HepG2 (cell line): ENCODE measurements at regions not wholly inside any gene's neighbourhood (a gene's known extent, or its start where the extent isn't known, plus 50 kb on each side); places are given as distances from the start of the nearest gene placed in this dataset.

ENCODE experiments used
- EP300 ChIP-seq, 3 experiments: sonication (generic) in 1 of 3; formaldehyde crosslinking in 1 of 3; IDR thresholded peaks; 2 replicates each; pipeline versions ENCODE4 v1.5.1 to v1.6.1; 2011 to 2020; ENCODE audit warnings: low read depth in 2 of 3, low read length in 2 of 3, borderline replicate concordance in 1 of 3, improper control_type of control experiment in 1 of 3, mild to moderate bottlenecking in 1 of 3, missing genetic modification reagents in 1 of 3, moderate library complexity in 1 of 3
- STAT6 ChIP-seq: sonication (generic); formaldehyde crosslinking; IDR thresholded peaks from 2 replicates; pipeline ENCODE4 v1.4.0; 2020; ENCODE audit warnings: missing genetic modification reagents, mild to moderate bottlenecking, borderline replicate concordance
- ZNF34 ChIP-seq: sonication (generic); formaldehyde crosslinking; IDR thresholded peaks from 2 replicates; pipeline ENCODE4 v1.4.0; 2020; ENCODE audit warnings: mild to moderate bottlenecking, missing genetic modification reagents, borderline replicate concordance

- TF ChIP-seq STAT6 (CRISPR knock-in tag) (no peak), ZNF34 (no peak), EP300 (IDR thresholded peaks at IDR 0.05; ENCODE audit: low read depth in 2 of 2, low read length in 2 of 2) (no peak), EP300 (CRISPR knock-in tag; IDR thresholded peaks at IDR 0.05; ENCODE audit: borderline replicate concordance) (no peak)
These were observed 1218.3 kb upstream of the CADM2 start for GRCh38 chr3:83740504-83740903.
